ENCODE measurements at regions not wholly inside any gene's neighbourhood (a gene's known extent, or its start where the extent isn't known, plus 50 kb on each side); places are given as distances from the start of the nearest gene placed in this dataset.

DNA sequence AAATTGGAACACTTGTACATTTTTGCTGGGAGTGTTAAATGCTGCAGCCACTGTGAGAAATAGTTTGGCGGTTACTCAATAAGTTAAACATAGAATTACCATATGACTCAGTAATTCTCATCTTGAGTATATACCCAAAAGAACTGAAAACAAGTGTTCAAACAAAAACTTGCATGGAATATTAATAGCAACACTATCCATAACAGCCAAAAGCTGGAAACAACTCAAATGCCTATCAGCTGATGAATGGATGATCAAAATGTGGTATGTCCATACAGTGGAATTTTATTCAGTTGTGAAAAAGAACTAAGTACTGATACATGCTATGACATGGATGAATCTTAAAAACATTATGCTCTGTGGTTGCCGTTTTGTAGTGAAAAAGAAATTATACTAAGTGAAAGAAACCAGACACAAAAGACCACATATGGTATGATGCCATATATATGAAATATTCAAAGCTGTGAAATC is 63.0 kb upstream of the SP4 start (continued):
- TF ChIP-seq SKIL (IDR thresholded peaks at IDR 0.05; ENCODE audit: low read depth, poor library complexity, severe bottlenecking) (no peak), HDGF (IDR thresholded peaks at IDR 0.05) (no peak), ZNF592 (IDR thresholded peaks at IDR 0.05) (no peak), SMARCA5 (IDR thresholded peaks at IDR 0.05) (no peak), NFYB (IDR thresholded peaks at IDR 0.05; ENCODE audit: insufficient read depth, low read depth, low read length) (no peak), POU2F2 (IDR thresholded peaks at IDR 0.05; ENCODE audit: borderline replicate concordance, low read depth, low read length) (0 out of 3 replicates have a peak, but pooled peaks have one; percentile 34), CHD1 (IDR thresholded peaks at IDR 0.05; ENCODE audit: low read depth, low read length) (no peak), NFIC (IDR thresholded peaks at IDR 0.05; ENCODE audit: low read depth, low read length) (peak; percentile 91), SP1 (IDR thresholded peaks at IDR 0.05; ENCODE audit: low read depth, low read length) (no peak), ZNF24 (IDR thresholded peaks at IDR 0.05) (no peak), GABPA (IDR thresholded peaks at IDR 0.05; ENCODE audit: low read depth) (peak; percentile 39; the same call in 1 of the 2 replicates), IRF3 (IDR thresholded peaks at IDR 0.05) (no peak), EP300 (IDR thresholded peaks at IDR 0.05; ENCODE audit: borderline replicate concordance in 1 of 2, control insufficient read depth in 1 of 2, low read depth in 2 of 2, low read length in 2 of 2) (peak; percentile 12 to 38; a peak in 1 of 4 replicates), ZNF217 (IDR thresholded peaks at IDR 0.05) (peak; percentile 76; the same call in 1 of the 2 replicates), NR2F1 (conservative IDR thresholded peaks at IDR 0.05) (no peak), NBN (IDR thresholded peaks at IDR 0.05) (no peak), SREBF2 (IDR thresholded peaks at IDR 0.05; ENCODE audit: low read length) (no peak), RB1 (IDR thresholded peaks at IDR 0.05; ENCODE audit: borderline replicate concordance) (no peak), IKZF1 (conservative IDR thresholded peaks at IDR 0.05) (0 out of 2 replicates have a peak, but pooled peaks have one; percentile 56), MXI1 (IDR thresholded peaks at IDR 0.05; ENCODE audit: low read depth, low read length) (no peak), BRCA1 (IDR thresholded peaks at IDR 0.05; ENCODE audit: low read depth, low read length) (no peak), SREBF1 (IDR thresholded peaks at IDR 0.05; ENCODE audit: low read length) (no peak), RAD51 (IDR thresholded peaks at IDR 0.05) (0 out of 2 replicates have a peak, but pooled peaks have one; percentile 7), TARDBP (IDR thresholded peaks at IDR 0.05; ENCODE audit: borderline replicate concordance) (no peak), PML (IDR thresholded peaks at IDR 0.05; ENCODE audit: low read length) (0 out of 2 replicates have a peak, but pooled peaks have one; percentile 28)
- TF ChIP-seq, protein P1, sequence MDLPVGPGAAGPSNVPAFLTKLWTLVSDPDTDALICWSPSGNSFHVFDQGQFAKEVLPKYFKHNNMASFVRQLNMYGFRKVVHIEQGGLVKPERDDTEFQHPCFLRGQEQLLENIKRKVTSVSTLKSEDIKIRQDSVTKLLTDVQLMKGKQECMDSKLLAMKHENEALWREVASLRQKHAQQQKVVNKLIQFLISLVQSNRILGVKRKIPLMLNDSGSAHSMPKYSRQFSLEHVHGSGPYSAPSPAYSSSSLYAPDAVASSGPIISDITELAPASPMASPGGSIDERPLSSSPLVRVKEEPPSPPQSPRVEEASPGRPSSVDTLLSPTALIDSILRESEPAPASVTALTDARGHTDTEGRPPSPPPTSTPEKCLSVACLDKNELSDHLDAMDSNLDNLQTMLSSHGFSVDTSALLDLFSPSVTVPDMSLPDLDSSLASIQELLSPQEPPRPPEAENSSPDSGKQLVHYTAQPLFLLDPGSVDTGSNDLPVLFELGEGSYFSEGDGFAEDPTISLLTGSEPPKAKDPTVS (IDR thresholded peaks at IDR 0.05; ENCODE audit: low read depth, low read length) = no peak
